IMR-90 (cell line): ENCODE measurements at regions not wholly inside any gene's neighbourhood (a gene's known extent, or its start where the extent isn't known, plus 50 kb on each side); places are given as distances from the start of the nearest gene placed in this dataset.

Source experiments
- ATAC-seq: fragments of 200-7000 bp; cut with Tn5 transposase; 2 replicates; pipeline ENCODE4 v1.9.1; 2020; ENCODE audit warnings: low read depth, mild to moderate bottlenecking, moderate library complexity
- BruUV-seq: library from RNA; stranded (reverse); fragments of 400-500 nt; replicated peaks from 2 replicates; lab custom pipeline; 2021; lab: Mats Ljungman, UMichigan
- CTCF ChIA-PET: fragments of 300-600 bp; formaldehyde crosslinking; extraction: SDS; loops from one replicate; lab custom pipeline; 2021; ENCODE audit warnings: antibody characterized with exemption; lab: Yijun Ruan, JAX
- POLR2A ChIA-PET: fragments of 300-600 bp; sonication (Branson Sonifier 250); formaldehyde crosslinking; loops from one replicate; lab custom pipeline; 2022; ENCODE audit warnings: antibody characterized with exemption; ENCODE audit not compliant: unreplicated experiment; lab: Charles Lee
- DNase-seq: peaks from one replicate; pipeline ENCODE4 v3.0.0; 2013
- H2AFZ ChIP-seq: replicated peaks from 2 replicates; pipeline ENCODE3; 2013; ENCODE audit warnings: low read length, mild to moderate bottlenecking; ENCODE audit not compliant: poor library complexity
- H2AK5ac ChIP-seq: 2 replicates; pipeline ENCODE4 v1.6.1; 2013; ENCODE audit warnings: low read depth, low read length, inconsistent platforms
- H2AK9ac ChIP-seq: replicated peaks from 2 replicates; pipeline ENCODE3; 2013; ENCODE audit warnings: mild to moderate bottlenecking, low read depth, low read length, moderate library complexity; ENCODE audit not compliant: poor library complexity
- H2BK120ac ChIP-seq: 2 replicates; pipeline ENCODE4 v1.6.1; 2013; ENCODE audit warnings: low read depth, low read length, inconsistent platforms
- H2BK15ac ChIP-seq: 3 replicates; pipeline ENCODE4 v1.6.1; 2013; ENCODE audit warnings: low read depth, low read length, inconsistent platforms
- H2BK20ac ChIP-seq: 2 replicates; pipeline ENCODE4 v1.6.1; 2013; ENCODE audit warnings: low read depth, mild to moderate bottlenecking, inconsistent platforms, low read length, moderate library complexity
- H2BK5ac ChIP-seq: 2 replicates; pipeline ENCODE4 v1.6.1; 2013; ENCODE audit warnings: mild to moderate bottlenecking, low read depth, low read length, inconsistent platforms; ENCODE audit not compliant: poor library complexity, severe bottlenecking
- H3K14ac ChIP-seq: replicated peaks from 2 replicates; pipeline ENCODE4 v1.6.1; 2013; ENCODE audit warnings: low read depth, low read length, inconsistent platforms
- H3K18ac ChIP-seq: 2 replicates; pipeline ENCODE4 v1.6.1; 2013; ENCODE audit warnings: low read depth, low read length, control low read depth
- H3K23ac ChIP-seq: 2 replicates; pipeline ENCODE4 v1.6.1; 2013; ENCODE audit warnings: low read depth, low read length, inconsistent platforms
- H3K27ac ChIP-seq: 2 replicates; pipeline ENCODE4 v1.5.1; 2013; ENCODE audit warnings: mild to moderate bottlenecking, control low read depth, low read length; ENCODE audit not compliant: insufficient read depth
- H3K27me3 ChIP-seq: 2 replicates; pipeline ENCODE4 v1.6.1; 2013; ENCODE audit warnings: low read length; ENCODE audit not compliant: control insufficient read depth, insufficient read depth
- H3K36me3 ChIP-seq: 2 replicates; pipeline ENCODE4 v1.6.1; 2013; ENCODE audit warnings: low read length, mixed read lengths; ENCODE audit not compliant: control insufficient read depth, insufficient read depth
- H3K4ac ChIP-seq: 2 replicates; pipeline ENCODE4 v1.6.1; 2013; ENCODE audit warnings: low read depth, low read length, inconsistent platforms
- H3K4me1 ChIP-seq: 2 replicates; pipeline ENCODE4 v1.6.1; 2013; ENCODE audit warnings: low read length, mixed read lengths; ENCODE audit not compliant: control insufficient read depth, insufficient read depth
- H3K4me2 ChIP-seq: 2 replicates; pipeline ENCODE4 v1.6.1; 2013; ENCODE audit warnings: low read depth, mild to moderate bottlenecking, control low read depth, low read length, moderate library complexity
- H3K4me3 ChIP-seq: 2 replicates; pipeline ENCODE4 v1.5.1; 2013; ENCODE audit warnings: low read depth, mild to moderate bottlenecking, control low read depth, low read length, moderate library complexity; ENCODE audit not compliant: insufficient read depth
- H3K56ac ChIP-seq: 2 replicates; pipeline ENCODE4 v1.6.1; 2013; ENCODE audit warnings: low read length, inconsistent platforms; ENCODE audit not compliant: insufficient read depth; ENCODE audit errors: extremely low read depth
- H3K79me1 ChIP-seq, 2 experiments: 2 replicates each; pipeline ENCODE4 v1.6.1; 2013; ENCODE audit warnings: low read length in 2 of 2, inconsistent platforms in 1 of 2, low read depth in 1 of 2
- H3K9ac ChIP-seq: 2 replicates; pipeline ENCODE4 v1.6.1; 2013; ENCODE audit warnings: low read depth, low read length, control low read depth
- H3K9me1 ChIP-seq: 2 replicates; pipeline ENCODE4 v1.6.1; 2013; ENCODE audit warnings: low read length, inconsistent platforms; ENCODE audit not compliant: insufficient read depth
- H3K9me3 ChIP-seq: 2 replicates; pipeline ENCODE4 v1.6.1; 2013; ENCODE audit warnings: low read length; ENCODE audit not compliant: control insufficient read depth, insufficient read depth
- H4K20me1 ChIP-seq: 2 replicates; pipeline ENCODE4 v1.6.1; 2013; ENCODE audit warnings: low read length, inconsistent platforms; ENCODE audit not compliant: insufficient read depth
- H4K5ac ChIP-seq: 2 replicates; pipeline ENCODE4 v1.6.1; 2013; ENCODE audit warnings: mild to moderate bottlenecking, low read depth, low read length, control low read depth
- H4K8ac ChIP-seq, 2 experiments: 2 replicates each; pipeline ENCODE4 v1.6.1; 2013; ENCODE audit warnings: low read depth in 2 of 2, low read length in 2 of 2, control low read depth in 1 of 2, inconsistent platforms in 1 of 2
- H4K91ac ChIP-seq: 2 replicates; pipeline ENCODE4 v1.6.1; 2013; ENCODE audit warnings: low read depth, low read length, inconsistent platforms; ENCODE audit not compliant: insufficient read depth
- CEBPB ChIP-seq: IDR thresholded peaks from 2 replicates; pipeline ENCODE4 v1.6.1; 2012; ENCODE audit warnings: low read depth, low read length, improper control_type of control experiment
- FOS ChIP-seq: fragments of 150-350 bp; IDR thresholded peaks from 2 replicates; pipeline ENCODE4 v1.6.1; 2016; ENCODE audit warnings: low read depth, low read length
- MAFK ChIP-seq: IDR thresholded peaks from 2 replicates; pipeline ENCODE4 v1.6.1; 2012; ENCODE audit warnings: low read depth, low read length, improper control_type of control experiment
- MAZ ChIP-seq: IDR thresholded peaks from 2 replicates; pipeline ENCODE4 v1.6.1; 2012; ENCODE audit warnings: low read depth, mild to moderate bottlenecking, low read length, improper control_type of control experiment, moderate library complexity, borderline replicate concordance
- WGBS, 2 experiments: methylation state at CpG; one replicate each; pipeline versions ENCODE4 v1.1.5 to v1.1.7; 2013; ENCODE audit warnings: missing lambda C conversion rate in 2 of 2; ENCODE audit not compliant: insufficient read length in 1 of 2; ENCODE audit errors: extremely low coverage in 2 of 2; 5-methylcytosine and 5-hydroxymethylcytosine counted together
- dilution Hi-C: fragments of 300-500 bp; cut with HindIII; formaldehyde crosslinking; loops from one replicate; pipeline ENCODE4 v1.14.3; 2018; ENCODE audit warnings: low sequenced_read_pairs; ENCODE audit not compliant: unreplicated experiment
- in situ Hi-C: fragments of 300-500 bp; cut with MboI; formaldehyde crosslinking; loops from 3 replicates; pipeline ENCODE4 v1.14.3; 2019; ENCODE audit warnings: low sequenced_read_pairs, inconsistent platforms, mixed read lengths
- intact Hi-C: fragments of 100-400 bp; cut with micrococcal nuclease; formaldehyde crosslinking; loops from 2 replicates; pipeline ENCODE4 v1.10.0; 2022

DNA sequence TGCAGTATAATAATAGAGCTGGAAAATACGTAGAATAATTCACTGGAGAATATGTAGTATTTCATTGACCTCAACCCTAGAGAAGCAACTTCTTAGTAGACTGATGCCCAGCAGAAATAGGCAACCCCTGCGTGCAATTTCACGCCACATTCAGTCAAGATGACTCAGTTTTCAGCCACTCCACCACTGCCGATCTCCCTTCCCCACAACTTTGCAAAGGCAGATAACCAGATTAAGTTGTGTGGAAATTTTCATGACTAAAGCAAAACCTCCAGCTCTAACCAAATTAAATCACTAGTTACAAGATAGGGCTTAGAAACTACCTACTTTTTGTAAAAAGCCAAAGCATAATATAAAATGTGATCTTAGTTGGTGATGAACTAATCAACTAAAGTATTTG is 63.3 kb upstream of the STK17B start:
- Histone ChIP-seq H3K9me1 (peaks cover 8% of the 10 kb centered on the region), H4K20me1 (no peaks in the 10 kb centered on the region), H4K8ac (no peak overlapping the region), H3K4me2 (no peak overlapping the region), H2AFZ (no peak overlapping the region), H4K91ac (no peak overlapping the region), H3K4me3 (no peak overlapping the region), H3K14ac (no peak overlapping the region), H3K36me3 (no peaks in the 10 kb centered on the region), H3K79me1 (0 out of 4 replicates have a peak, but pooled peaks cover 0 to 6% of the 10 kb centered on the region in 2 experiments), H3K27ac (no peak overlapping the region), H2BK5ac (peak overlapping the region; percentile 28), H3K23ac (no peak overlapping the region), H3K18ac (no peak overlapping the region), H3K4ac (no peak overlapping the region; the same call in 1 of the 2 replicates), H2BK15ac (no peak overlapping the region), H2BK120ac (0 out of 2 replicates have a peak overlapping the region, but pooled peaks have one; percentile 7), H3K4me1 (peaks cover 10% of the 10 kb centered on the region; the same call in 1 of the 2 replicates), H3K27me3 (no peaks in the 10 kb centered on the region), H4K5ac (no peak overlapping the region), H2AK5ac (no peak overlapping the region), H3K9me3 (no peaks in the 10 kb centered on the region), H3K9ac (no peak overlapping the region), H2BK20ac (no peak overlapping the region), H3K56ac (no peak overlapping the region), H2AK9ac (no peak overlapping the region)
- in situ Hi-C loops, result no loop called here
- ATAC-seq (peak; percentile 27; the same call in 1 of the 2 replicates), DNase-seq (peak; percentile 76)
- no TSS peak for BruUV-seq
- ChIA-PET CTCF (interaction anchor here (1.2 kb wide), 1 partner anchor 57 kb away, joined by 3 read pairs; no protein-coding TSS in a partner anchor), POLR2A (no interaction called here)
- TF ChIP-seq CEBPB (peak; percentile 33; the same call in 1 of the 2 replicates), MAZ (no peak), FOS (peak; percentile 37; the same call in 1 of the 2 replicates), MAFK (peak; percentile 63)
- dilution Hi-C loops, result no loop called here
- intact Hi-C loops, result loop anchor here (5.0 kb wide), 1 partner anchor 62 kb away; the partner anchor contains the start of gene STK17B
- WGBS, 2 experiments, result no CpG with 5 or more reads among the region's 4 CpGs
